ENCODE measurements at regions not wholly inside any gene's neighbourhood (a gene's known extent, or its start where the extent isn't known, plus 50 kb on each side); places are given as distances from the start of the nearest gene placed in this dataset.
A peak's percentile ranks its signal among the peaks of the same experiment; 100 is the strongest.
"Not testable (repeated sequence)": the region's sequence is repeated elsewhere in the genome, so short reads cannot be mapped to it uniquely, and the experiment has no call there.

- ATAC-seq (ENCODE audit: low read depth in 2 of 2): no peak
- H3K4me3 Mint-ChIP-seq: peak overlapping the region in 1 of 8 donors; percentile 18
- H3K27ac Mint-ChIP-seq: peak overlapping the region in 3 of 6 donors; percentile 15 to 56 (median 31)
- no peaks in the 10 kb centered on the region for H3K27me3 Mint-ChIP-seq
- no peak for DNase-seq
- H3K9me3 Mint-ChIP-seq: no peaks in the 10 kb centered on the region
- no peaks in the 10 kb centered on the region for H3K36me3 Mint-ChIP-seq
- H3K4me1 Mint-ChIP-seq: peaks cover 66 to 87% (median 82%) of the 10 kb centered on the region in 3 donors
Measured at GRCh38 chr17:45579529-45580495, 89.3 kb upstream of the PLEKHM1 start.

- peak overlapping the region in 4 of 6 donors; percentile 10 to 97 (median 28) for H3K27ac Mint-ChIP-seq
- DNase-seq: no peak
- no peaks in the 10 kb centered on the region for H3K9me3 Mint-ChIP-seq
- no peaks in the 10 kb centered on the region for H3K27me3 Mint-ChIP-seq
- H3K36me3 Mint-ChIP-seq: no peaks in the 10 kb centered on the region
- ATAC-seq (ENCODE audit: low read depth in 2 of 2): no peak
- H3K4me3 Mint-ChIP-seq: peak overlapping the region in 3 of 8 donors; percentile 7 to 95 (median 39)
- peaks cover 62 to 80% (median 80%) of the 10 kb centered on the region in 3 donors for H3K4me1 Mint-ChIP-seq
Measured at GRCh38 chr17:45580924-45581323, 90.4 kb upstream of the PLEKHM1 start.

DNA sequence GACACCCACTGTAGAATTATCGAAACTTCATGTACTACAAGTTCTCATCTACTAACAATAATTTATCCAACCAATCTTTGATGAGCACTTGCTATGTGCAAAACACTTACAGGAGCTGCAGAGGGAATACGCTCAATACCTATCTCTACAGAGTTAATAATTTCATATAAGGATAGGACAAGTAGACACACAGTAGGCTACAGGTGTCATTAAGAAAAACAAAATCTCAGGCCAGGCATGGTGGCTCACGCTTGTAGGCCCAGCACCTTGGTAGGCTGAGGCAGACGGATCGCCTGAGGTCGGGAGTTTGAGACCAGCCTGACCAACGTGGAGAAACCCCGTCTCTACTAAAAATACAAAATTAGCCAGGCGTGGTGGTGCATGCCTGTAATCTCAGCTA lies 91.3 kb upstream of the PLEKHM1 start:
- Mint-ChIP-seq H3K4me3 (peak overlapping the region in 6 of 8 donors; percentile 17 to 98 (median 56)), H3K9me3 (no peaks in the 10 kb centered on the region), H3K27ac (peak overlapping the region; percentile 73 to 99 (median 89)), H3K36me3 (no peaks in the 10 kb centered on the region), H3K4me1 (peaks cover 53 to 71% (median 71%) of the 10 kb centered on the region in 3 donors), H3K27me3 (no peaks in the 10 kb centered on the region)
- ATAC-seq (ENCODE audit: low read depth in 2 of 2): no peak
- no peak for DNase-seq

DNA sequence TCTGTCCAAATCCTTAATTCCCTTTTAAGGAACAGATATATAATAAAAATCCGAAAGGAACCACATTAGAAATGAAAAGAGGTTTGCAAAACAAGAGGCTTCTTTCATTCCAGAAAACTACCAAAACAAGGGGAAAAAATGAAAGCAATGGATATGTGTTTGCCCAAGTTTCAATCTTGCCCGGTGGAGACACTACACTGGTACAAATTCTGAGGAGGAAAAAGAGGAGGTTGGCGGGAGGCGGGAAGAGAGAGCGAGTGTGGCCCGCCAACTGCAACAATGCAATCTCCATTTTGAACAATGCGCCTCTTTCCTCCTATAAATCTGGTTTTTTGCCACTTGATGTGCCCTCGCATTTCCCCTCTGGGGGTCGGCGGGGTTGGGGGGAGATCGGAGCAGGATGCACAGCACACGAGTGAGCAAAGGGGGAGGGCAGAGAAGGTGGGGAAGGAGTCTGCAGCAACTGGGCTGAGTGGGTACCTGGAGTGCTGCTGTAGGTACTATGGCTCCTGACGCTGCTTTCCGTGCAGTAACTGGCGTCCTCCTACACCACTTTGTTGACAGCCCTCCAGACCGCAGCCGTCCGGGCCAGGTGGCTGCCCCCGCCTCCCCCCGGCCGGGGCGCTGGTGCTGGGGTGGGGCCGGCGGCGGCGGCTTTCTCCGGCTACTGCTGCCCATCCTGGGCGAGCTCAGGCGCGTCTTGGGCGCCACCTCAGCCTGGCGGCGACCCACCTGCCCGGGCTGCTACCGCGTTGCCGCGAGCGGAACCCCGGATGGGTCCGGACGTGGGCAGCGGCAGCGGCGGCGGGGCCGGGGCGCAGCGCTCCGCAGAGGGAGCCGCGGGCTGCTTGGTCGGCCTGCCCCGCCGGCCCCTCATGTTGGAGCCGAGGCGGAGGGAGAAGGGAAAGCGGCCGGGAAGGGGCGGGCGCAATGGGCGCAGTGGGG lies 93.8 kb upstream of the PLEKHM1 start:
- H3K36me3 Mint-ChIP-seq: no peaks in the 10 kb centered on the region
- H3K27ac Mint-ChIP-seq: peak overlapping the region; percentile 96 to 99 (median 99)
- no peaks in the 10 kb centered on the region for H3K9me3 Mint-ChIP-seq
- peak overlapping the region; percentile 95 to 99 (median 98) for H3K4me3 Mint-ChIP-seq
- peak; percentile 87 for DNase-seq
- H3K4me1 Mint-ChIP-seq: peaks cover 33 to 53% (median 53%) of the 10 kb centered on the region in 3 donors
- peak; percentile 68 to 73 for ATAC-seq (ENCODE audit: low read depth in 2 of 2)
- H3K27me3 Mint-ChIP-seq: no peaks in the 10 kb centered on the region

- H3K27ac Mint-ChIP-seq: peak overlapping the region; percentile 90 to 99 (median 94)
- not testable (repeated sequence) for H3K36me3 Mint-ChIP-seq, H3K9me3 Mint-ChIP-seq, H3K27me3 Mint-ChIP-seq
- peaks cover 25 to 45% (median 45%) of the 10 kb centered on the region in 3 donors for H3K4me1 Mint-ChIP-seq
- ATAC-seq (ENCODE audit: low read depth in 2 of 2) (peak; percentile 77 to 79), DNase-seq (peak; percentile 80)
- peak overlapping the region; percentile 95 to 99 (median 97) for H3K4me3 Mint-ChIP-seq
Measured at GRCh38 chr17:45585037-45585733, 94.7 kb upstream of the PLEKHM1 start.

DNA sequence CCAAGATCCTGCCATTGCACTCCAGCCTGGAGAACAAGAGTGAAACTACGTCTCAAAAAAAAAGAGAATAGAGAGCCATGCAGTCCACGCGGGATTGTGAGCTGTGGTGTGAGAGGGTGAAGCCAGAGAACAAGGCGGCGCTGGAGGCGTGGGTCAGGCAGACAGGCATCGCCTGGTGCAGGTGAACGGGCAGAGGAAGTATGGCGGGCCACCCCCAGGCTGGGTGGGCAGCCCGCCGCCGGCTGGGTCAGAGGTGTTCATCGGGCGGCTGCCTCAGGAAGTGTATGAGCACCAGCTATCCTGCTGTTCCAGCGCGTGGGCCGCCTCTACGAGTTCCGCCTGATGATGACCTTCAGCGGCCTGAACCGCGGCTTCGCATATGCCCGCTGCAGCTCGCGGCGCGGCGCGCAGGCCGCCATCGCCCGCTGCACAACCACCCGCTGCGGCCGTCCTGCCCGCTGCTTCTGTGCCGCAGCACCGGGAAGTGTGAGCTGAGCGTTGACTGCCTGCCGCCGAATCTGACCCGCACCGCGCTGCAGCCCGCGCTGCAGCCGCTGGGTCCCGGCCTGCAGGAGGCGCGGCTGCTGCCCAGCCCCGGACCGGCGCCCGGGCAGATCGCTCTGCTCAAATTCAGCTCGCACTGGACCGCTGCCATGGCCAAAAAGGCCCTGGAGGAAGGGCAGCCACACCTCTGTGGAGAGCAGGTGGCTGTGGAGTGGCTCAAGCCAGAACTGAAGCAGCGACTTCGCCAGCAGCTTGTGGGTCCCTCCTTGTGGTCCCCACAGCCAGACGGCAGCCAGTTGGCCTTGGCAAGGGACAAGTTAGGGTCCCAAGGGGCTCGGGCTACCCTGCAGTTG lies 95.5 kb upstream of the PLEKHM1 start:
- not testable (repeated sequence) for H3K9me3 Mint-ChIP-seq, H3K27me3 Mint-ChIP-seq, H3K36me3 Mint-ChIP-seq
- peak; percentile 29 for DNase-seq
- ATAC-seq (ENCODE audit: low read depth in 2 of 2): peak; percentile 3 to 4
- Mint-ChIP-seq H3K4me1 (peaks cover 21 to 40% (median 38%) of the 10 kb centered on the region in 3 donors), H3K27ac (peak overlapping the region; percentile 89 to 99 (median 94)), H3K4me3 (peak overlapping the region; percentile 95 to 99 (median 97))

DNA sequence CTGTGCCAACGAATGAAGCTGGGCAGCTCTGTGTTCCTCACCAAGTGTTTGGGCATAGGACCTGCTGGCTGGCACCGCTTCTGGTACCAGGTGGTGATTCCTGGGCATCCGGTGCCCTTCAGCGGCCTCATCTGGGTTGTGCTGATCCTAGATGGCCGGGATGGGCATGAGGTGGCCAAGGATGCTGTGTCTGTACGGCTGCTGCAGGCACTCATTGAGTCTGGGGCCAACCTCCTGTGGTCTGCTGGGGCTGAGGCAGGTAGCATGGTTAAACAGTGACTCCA lies 96.1 kb upstream of the PLEKHM1 start:
- not testable (repeated sequence) for H3K27ac Mint-ChIP-seq; H3K27me3 Mint-ChIP-seq; H3K9me3 Mint-ChIP-seq; DNase-seq; ATAC-seq (ENCODE audit: low read depth in 2 of 2); H3K36me3 Mint-ChIP-seq
- Mint-ChIP-seq H3K4me1 (peaks cover 20 to 35% (median 33%) of the 10 kb centered on the region in 3 donors), H3K4me3 (peak overlapping the region in 5 of 8 donors; percentile 53 to 97 (median 95))

- peak; percentile 93 to 98 for ATAC-seq (ENCODE audit: low read depth in 2 of 2)
- not testable (repeated sequence) for H3K4me3 Mint-ChIP-seq, H3K36me3 Mint-ChIP-seq, H3K4me1 Mint-ChIP-seq, H3K27ac Mint-ChIP-seq, H3K27me3 Mint-ChIP-seq, H3K9me3 Mint-ChIP-seq
- DNase-seq: peak; percentile 55
Measured at GRCh38 chr17:45592433-45592923, 102.0 kb upstream of the PLEKHM1 start.

- H3K4me1 Mint-ChIP-seq; ATAC-seq (ENCODE audit: low read depth in 2 of 2); DNase-seq; H3K27me3 Mint-ChIP-seq; H3K9me3 Mint-ChIP-seq; H3K4me3 Mint-ChIP-seq; H3K36me3 Mint-ChIP-seq: not testable (repeated sequence)
- peak overlapping the region in 1 of 6 donors; percentile 33 for H3K27ac Mint-ChIP-seq
Measured at GRCh38 chr17:45596347-45596746, 105.8 kb upstream of the PLEKHM1 start.

- H3K9me3 Mint-ChIP-seq, H3K27me3 Mint-ChIP-seq, DNase-seq, H3K4me1 Mint-ChIP-seq, H3K36me3 Mint-ChIP-seq: not testable (repeated sequence)
- ATAC-seq (ENCODE audit: low read depth in 2 of 2): peak; percentile 95 to 97
- Mint-ChIP-seq H3K27ac (peak overlapping the region in 1 of 6 donors; percentile 37), H3K4me3 (peak overlapping the region in 1 of 8 donors; percentile 29)
Measured at GRCh38 chr17:45600052-45601012, 109.8 kb upstream of the PLEKHM1 start.

GRCh38 chr17:45601013-45601412 lies 110.5 kb upstream of the PLEKHM1 start:
- not testable (repeated sequence) for H3K4me3 Mint-ChIP-seq; ATAC-seq (ENCODE audit: low read depth in 2 of 2); H3K36me3 Mint-ChIP-seq; H3K4me1 Mint-ChIP-seq; H3K27ac Mint-ChIP-seq; DNase-seq; H3K27me3 Mint-ChIP-seq; H3K9me3 Mint-ChIP-seq

Measured in naive B cell (primary cell).